ENCODE measurements at regions not wholly inside any gene's neighbourhood (a gene's known extent, or its start where the extent isn't known, plus 50 kb on each side); places are given as distances from the start of the nearest gene placed in this dataset.

GRCh38 chrX:129249563-129249962 is 273.7 kb downstream of the SMARCA1 start:
- FAIRE-seq (no peak), DNase-seq (ENCODE audit: low read depth) (no peak)
- H3K36me3 ChIP-seq (ENCODE audit: control insufficient read depth, insufficient read depth, low read length): no peaks in the 10 kb centered on the region
- no peak for TF ChIP-seq CTCF (IDR thresholded peaks at IDR 0.05; ENCODE audit: insufficient read depth, low read length, severe bottlenecking)
- no peaks in the 10 kb centered on the region for H3K27me3 ChIP-seq (ENCODE audit: control insufficient read depth, insufficient read depth, low read length)
- no peak overlapping the region for H3K4me3 ChIP-seq (ENCODE audit: low read depth, low read length)

GRCh38 chrX:129247642-129248041 is 275.6 kb downstream of the SMARCA1 start:
- Histone ChIP-seq H3K4me3 (ENCODE audit: low read depth, low read length) (no peak overlapping the region), H3K27me3 (ENCODE audit: control insufficient read depth, insufficient read depth, low read length) (no peaks in the 10 kb centered on the region), H3K36me3 (ENCODE audit: control insufficient read depth, insufficient read depth, low read length) (no peaks in the 10 kb centered on the region)
- DNase-seq (ENCODE audit: low read depth): no peak
- no peak for FAIRE-seq
- no peak for TF ChIP-seq CTCF (IDR thresholded peaks at IDR 0.05; ENCODE audit: insufficient read depth, low read length, severe bottlenecking)

DNA sequence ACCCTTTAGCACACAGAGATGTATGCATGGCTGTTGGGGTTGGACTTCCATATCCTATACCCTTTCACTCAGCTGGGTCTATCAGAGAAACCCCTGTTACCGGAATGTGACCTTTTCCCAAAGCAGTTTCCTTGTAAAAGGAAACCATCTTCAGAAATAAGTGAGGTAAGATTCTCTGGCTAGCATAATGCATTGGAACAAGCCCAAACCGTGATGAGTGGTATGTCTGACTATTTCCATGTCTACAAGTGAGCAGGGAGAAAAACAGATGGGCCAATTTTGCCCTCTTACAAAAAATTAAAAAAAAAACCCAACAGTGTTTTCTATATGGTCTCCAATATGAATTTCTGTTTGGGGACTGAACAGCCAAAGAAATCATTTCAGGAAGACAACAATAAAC is 283.9 kb downstream of the SMARCA1 start:
- TF ChIP-seq CTCF (IDR thresholded peaks at IDR 0.05; ENCODE audit: insufficient read depth, low read length, severe bottlenecking): no peak
- FAIRE-seq (no peak), DNase-seq (ENCODE audit: low read depth) (no peak)
- H3K4me3 ChIP-seq (ENCODE audit: low read depth, low read length): no peak overlapping the region
- H3K27me3 ChIP-seq (ENCODE audit: control insufficient read depth, insufficient read depth, low read length): no peaks in the 10 kb centered on the region
- no peaks in the 10 kb centered on the region for H3K36me3 ChIP-seq (ENCODE audit: control insufficient read depth, insufficient read depth, low read length)

DNA sequence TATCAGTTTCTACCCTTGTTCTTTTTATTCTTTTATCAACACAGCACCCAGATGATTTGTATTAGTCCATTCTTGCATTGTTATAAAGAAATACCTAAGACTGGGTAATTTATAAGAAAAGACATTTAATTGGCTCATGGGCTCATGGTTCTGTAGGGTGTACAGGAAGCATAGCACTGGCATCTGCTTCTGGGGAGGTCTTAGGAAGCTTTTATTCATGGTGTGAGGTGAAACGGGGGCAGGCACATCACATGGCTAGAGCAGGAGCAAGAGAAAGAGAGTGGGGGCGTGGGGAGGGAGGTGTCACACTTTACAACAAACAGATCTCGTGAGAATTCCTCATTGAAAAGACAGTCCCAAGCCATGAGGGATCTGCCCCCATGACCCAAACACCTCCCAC is 285.3 kb downstream of the SMARCA1 start:
- DNase-seq (ENCODE audit: low read depth) (no peak), FAIRE-seq (no peak)
- TF ChIP-seq CTCF (IDR thresholded peaks at IDR 0.05; ENCODE audit: insufficient read depth, low read length, severe bottlenecking): no peak
- H3K27me3 ChIP-seq (ENCODE audit: control insufficient read depth, insufficient read depth, low read length): no peaks in the 10 kb centered on the region
- no peak overlapping the region for H3K4me3 ChIP-seq (ENCODE audit: low read depth, low read length)
- H3K36me3 ChIP-seq (ENCODE audit: control insufficient read depth, insufficient read depth, low read length): no peaks in the 10 kb centered on the region

DNA sequence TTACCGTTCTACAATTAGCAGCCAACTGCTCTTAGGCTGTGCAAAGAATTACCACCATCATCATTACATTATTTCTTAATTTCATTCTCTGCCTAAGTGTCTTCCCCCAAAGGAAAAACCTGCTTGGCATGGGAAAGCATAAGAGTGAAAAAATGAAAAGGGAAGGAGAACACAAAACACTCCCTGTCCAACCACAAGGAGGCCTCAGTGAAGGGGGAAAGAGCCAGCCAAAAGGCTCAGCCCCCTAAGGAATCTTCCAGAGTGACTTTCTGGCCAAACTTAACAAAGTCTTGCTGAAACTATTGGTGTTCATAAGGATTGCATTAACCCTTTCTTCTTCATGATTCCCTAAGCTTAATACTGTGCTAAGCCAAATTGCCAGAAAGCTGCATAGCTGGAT is 287.4 kb downstream of the SMARCA1 start:
- FAIRE-seq (no peak), DNase-seq (ENCODE audit: low read depth) (no peak)
- H3K27me3 ChIP-seq (ENCODE audit: control insufficient read depth, insufficient read depth, low read length): no peaks in the 10 kb centered on the region
- H3K36me3 ChIP-seq (ENCODE audit: control insufficient read depth, insufficient read depth, low read length): no peaks in the 10 kb centered on the region
- TF ChIP-seq CTCF (IDR thresholded peaks at IDR 0.05; ENCODE audit: insufficient read depth, low read length, severe bottlenecking): no peak
- H3K4me3 ChIP-seq (ENCODE audit: low read depth, low read length): no peak overlapping the region

DNA sequence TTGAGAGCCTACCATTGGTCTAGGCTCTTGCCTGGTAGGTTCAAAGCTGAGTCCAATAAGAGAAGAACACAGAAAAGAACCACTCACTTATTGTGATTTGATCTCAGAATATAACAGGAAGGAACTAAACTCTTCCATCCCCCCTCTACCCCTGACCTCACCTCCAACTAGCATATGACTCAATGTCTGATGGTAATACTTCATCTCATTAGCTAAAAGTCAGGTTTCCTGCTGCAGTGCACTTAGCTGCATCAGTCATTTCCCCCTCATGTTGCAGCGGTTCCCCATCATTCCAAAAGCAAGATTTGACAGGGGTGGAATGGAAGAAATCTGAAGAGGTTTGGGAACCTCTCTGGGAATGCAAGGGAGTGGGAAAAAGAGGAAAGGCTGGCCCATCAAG is 289.5 kb downstream of the SMARCA1 start:
- DNase-seq (ENCODE audit: low read depth): peak; percentile 7
- no peak for FAIRE-seq
- H3K27me3 ChIP-seq (ENCODE audit: control insufficient read depth, insufficient read depth, low read length): no peaks in the 10 kb centered on the region
- H3K36me3 ChIP-seq (ENCODE audit: control insufficient read depth, insufficient read depth, low read length): no peaks in the 10 kb centered on the region
- no peak for TF ChIP-seq CTCF (IDR thresholded peaks at IDR 0.05; ENCODE audit: insufficient read depth, low read length, severe bottlenecking)
- no peak overlapping the region for H3K4me3 ChIP-seq (ENCODE audit: low read depth, low read length)

Data from bronchial epithelial cell (primary cell).